Hematopoietic multipotent progenitor cell treated with erythropoietin and hydrocortisone succinate and interleukin-3 and kit ligand, for 4 days (in vitro differentiated cells): ENCODE measurements at regions not wholly inside any gene's neighbourhood (a gene's known extent, or its start where the extent isn't known, plus 50 kb on each side); places are given as distances from the start of the nearest gene placed in this dataset.
"Not testable (repeated sequence)": the region's sequence is repeated elsewhere in the genome, so short reads cannot be mapped to it uniquely, and the experiment has no call there.

ENCODE experiments used
- DNase-seq: peaks from one replicate; pipeline ENCODE4 v3.0.0-alpha.2; 2015

- no peak for DNase-seq
Measured at GRCh38 chr10:21289961-21290360, 235.5 kb downstream of the SKIDA1 start.

- DNase-seq = no peak
Measured at GRCh38 chr10:21289271-21289670, 236.2 kb downstream of the SKIDA1 start.

- no peak for DNase-seq
Measured at GRCh38 chr10:21285742-21286331, 239.6 kb downstream of the SKIDA1 start.

GRCh38 chr10:21285207-21285606 is 240.3 kb downstream of the SKIDA1 start:
- DNase-seq = no peak

- DNase-seq = no peak
Measured at GRCh38 chr10:21284301-21284700, 241.2 kb downstream of the SKIDA1 start.

GRCh38 chr10:21283053-21283452 is 242.4 kb downstream of the SKIDA1 start:
- DNase-seq = not testable (repeated sequence)

DNA sequence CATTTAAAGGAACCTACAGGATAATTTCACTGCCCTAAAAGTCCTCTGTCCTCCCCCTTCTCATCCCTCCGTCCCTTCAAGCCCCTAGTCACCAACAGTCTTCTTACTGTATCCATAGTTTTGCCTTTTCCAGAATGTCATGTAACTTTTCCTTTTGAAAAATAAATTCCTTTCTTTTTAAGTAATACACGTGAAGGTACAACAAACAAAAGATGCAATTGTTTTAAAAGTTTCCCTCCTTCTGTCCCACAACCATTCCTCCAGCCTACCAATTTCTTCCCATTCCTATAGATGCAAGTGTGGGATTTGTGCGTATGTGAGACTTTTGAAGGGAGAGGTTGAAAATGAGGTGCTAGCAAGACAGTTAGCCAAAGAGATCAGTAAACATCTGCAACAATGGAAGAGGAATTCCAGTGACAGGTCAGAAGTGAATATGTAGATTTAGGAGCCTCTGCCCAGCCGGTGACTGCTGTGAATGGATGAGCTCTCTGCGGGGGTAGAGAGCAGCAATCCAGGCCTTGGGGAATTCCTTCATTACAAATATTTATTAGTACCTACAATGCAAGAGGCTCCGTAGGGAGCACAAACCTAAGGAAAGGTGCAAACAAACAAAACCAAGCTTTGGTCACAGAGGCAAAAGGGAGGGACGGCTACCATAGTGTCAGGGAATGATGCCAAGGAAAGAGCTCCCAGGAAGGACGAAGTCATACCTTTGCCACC is 243.6 kb downstream of the SKIDA1 start:
- no peak for DNase-seq

GRCh38 chr10:21280971-21281572 is 244.4 kb downstream of the SKIDA1 start:
- DNase-seq = no peak

DNA sequence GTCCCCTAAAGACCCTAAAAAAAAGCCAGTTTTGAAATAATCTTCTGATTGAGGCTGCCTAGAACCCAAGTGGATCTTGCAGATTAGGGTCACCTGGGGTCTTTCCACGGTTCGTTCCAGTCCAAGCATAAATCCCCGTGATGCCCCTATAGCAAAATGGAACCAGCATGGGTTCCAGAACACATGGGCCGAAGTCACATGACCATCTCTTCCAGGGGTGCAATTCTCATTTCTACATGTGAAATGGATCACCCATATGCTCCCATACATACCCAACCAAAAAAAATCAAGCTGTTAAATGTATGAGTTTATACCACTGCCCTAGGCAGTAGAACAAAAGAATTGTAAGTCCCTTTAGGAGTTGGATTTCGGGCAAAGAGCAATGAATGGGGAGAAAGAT is 245.4 kb downstream of the SKIDA1 start:
- no peak for DNase-seq

GRCh38 chr10:21279217-21279575 is 246.3 kb downstream of the SKIDA1 start:
- no peak for DNase-seq

- peak; percentile 94 for DNase-seq
Measured at GRCh38 chr10:21278491-21279216, 246.8 kb downstream of the SKIDA1 start.

DNA sequence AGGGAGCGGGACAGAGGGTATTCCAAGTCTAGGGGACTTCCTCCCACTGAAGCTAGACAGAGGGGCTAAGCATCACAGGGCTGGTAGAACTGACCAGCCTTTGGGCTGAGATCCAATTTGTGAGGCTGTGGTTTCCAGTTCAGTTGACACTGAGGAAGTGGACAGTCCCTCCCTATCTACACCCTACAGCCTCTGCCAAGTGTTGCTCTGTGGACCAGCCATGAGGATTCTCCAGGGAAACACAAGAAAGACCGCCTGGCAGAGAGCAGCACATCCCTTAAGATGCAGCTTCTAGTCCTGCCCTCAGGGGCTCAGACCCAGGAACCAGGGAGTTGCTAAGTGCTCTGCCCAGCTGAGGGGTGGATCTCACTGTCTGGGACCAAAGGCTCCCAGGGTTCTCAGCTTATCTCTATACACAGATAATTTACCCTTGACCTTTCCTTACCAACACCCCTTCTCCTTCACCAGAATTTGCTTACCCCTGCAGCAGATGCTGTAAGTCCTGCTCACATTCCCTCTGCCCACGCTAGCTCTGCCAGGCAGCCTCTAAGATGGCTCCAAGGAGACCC is 252.0 kb downstream of the SKIDA1 start:
- peak; percentile 34 for DNase-seq

DNA sequence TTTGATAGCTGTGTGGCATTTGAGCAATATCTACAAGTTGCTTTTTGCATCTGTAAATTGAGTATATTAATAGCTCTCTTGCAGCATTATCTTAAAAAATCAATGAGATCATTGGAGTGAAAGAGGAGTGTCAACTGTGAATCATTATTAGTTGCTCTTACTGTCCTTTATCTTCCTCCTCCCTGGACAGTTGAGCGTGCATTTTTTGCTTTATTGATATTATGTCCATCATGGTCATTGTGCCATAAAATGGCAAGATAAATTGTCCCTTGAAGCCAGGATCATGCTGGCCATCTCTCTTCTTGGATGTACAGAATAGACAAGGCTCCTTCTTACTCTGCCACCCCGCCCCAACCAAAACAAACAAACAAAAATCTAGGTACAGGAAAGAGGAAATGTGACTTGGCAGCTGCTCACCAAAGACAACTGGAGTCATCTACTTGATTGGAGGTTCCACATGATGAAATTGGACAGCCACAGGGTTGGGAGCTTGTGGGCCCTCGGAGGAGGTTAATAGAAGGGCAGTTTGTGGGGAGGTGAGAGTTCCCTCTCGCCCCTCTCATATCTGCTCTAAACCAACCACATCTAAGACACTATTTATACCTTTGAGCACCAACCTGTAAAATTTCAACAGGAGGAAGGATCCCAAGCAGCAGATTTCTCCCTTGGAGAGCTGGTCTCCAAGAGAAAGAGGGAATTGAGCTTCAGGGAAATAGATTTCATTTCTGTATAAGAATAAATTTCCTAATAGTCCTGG is 252.7 kb downstream of the SKIDA1 start:
- peak; percentile 24 for DNase-seq

DNA sequence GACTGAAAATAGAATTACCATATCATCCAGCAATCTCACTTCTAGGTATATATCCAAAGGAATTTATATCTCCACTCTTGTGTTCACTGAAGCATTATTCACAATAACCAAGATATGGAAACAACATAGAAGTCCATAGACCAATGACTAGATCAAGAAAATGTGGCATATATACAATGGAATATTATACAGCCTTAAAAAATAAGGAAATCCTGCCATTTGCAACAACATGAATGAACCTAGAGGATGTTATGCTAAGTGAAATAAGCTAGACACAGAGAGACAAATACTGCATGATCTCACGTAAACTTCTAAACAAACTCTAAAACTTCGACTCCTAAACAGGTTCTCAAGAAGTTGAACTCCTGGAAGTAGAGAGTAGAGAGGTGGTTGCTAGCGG is 254.5 kb downstream of the SKIDA1 start:
- DNase-seq = no peak

DNA sequence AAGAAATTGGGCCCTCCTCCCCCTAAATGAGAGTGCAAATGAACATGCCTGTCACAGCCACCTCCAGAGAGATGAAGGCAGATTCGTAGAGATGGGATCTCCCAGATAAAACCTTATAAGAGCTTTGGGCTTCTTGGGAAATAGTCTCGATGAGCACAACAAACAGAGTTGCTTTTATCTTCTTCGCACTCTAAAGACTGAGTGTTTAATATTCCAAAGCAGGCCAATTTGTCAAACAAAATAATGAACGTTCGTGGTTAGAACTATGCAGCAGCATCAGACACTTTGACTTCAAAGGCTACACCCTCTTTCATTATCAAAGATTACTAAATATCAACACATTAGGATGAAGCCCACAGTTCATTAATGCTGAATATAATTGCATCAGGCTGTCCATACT is 256.2 kb downstream of the SKIDA1 start:
- no peak for DNase-seq

- no peak for DNase-seq
Measured at GRCh38 chr10:21265622-21266021, 259.9 kb downstream of the SKIDA1 start.

DNA sequence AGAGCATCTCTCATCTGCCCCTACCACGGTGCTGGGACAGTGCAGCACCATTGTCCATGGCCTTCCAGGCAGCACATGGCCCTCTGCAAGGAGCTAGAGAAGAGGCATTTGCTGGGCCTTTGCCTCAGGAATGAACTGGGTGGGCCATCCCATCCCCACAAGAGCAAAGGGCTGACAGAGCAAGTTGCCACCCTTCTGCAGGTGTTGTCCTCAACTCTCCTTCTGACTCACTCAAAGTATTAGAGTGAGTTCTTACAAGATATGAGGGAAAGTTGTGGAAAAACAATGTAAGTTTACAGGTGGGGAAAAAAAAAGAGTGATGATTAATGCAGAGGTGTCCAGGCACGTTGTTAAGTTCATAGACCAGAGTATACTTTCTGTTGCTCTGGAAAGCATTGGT is 261.2 kb downstream of the SKIDA1 start:
- no peak for DNase-seq

- DNase-seq = no peak
Measured at GRCh38 chr10:21263839-21264238, 261.6 kb downstream of the SKIDA1 start.

DNA sequence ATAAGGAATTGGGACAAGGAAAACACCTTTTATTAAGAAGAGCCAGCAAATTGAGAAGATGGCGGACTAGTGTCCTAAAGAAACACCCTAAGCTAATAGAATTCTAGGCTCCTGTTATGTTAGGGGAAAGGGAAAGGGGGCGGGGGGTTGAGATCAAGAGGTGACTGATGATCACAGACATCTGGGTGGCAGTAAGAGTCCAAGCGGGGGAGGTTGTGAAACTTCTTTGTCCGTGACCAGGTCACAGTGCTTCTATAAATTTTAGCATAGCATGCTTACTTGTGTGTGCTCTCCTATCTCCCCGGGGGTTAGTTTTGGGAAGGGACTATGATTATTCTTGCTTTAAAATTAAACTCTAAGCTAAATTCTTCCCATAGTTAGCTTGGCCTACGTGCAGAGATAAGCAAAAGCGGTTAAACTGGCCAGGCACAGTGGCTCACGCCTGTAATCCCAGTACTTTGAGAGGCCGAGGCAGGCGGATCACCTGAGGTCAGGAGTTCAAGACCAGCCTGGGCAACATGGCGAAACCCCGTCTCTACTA is 262.1 kb downstream of the SKIDA1 start:
- no peak for DNase-seq

DNA sequence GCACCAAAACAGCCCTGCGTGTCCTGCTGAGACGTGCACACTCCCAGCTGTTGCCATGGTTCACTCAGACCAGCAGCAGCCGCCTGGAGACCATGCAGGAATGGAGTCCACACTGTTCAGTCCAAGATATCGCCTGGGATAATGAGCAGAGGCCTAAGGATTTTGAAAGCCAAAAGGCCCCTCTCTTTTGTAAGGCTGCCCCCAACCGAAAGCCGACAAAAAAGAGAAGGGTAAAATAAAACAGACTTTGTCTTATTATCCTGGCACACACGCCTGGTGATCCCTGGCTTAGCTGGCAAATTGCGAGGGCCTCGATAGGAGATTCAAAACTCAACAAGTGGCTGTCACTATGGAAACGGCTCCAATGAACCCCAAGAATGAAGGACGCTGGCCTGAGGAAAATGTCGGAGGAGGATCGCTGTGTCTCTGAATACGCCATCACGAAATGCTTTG is 263.6 kb downstream of the SKIDA1 start:
- DNase-seq = no peak

GRCh38 chr10:21260506-21261149 is 264.9 kb downstream of the SKIDA1 start:
- DNase-seq = no peak

DNA sequence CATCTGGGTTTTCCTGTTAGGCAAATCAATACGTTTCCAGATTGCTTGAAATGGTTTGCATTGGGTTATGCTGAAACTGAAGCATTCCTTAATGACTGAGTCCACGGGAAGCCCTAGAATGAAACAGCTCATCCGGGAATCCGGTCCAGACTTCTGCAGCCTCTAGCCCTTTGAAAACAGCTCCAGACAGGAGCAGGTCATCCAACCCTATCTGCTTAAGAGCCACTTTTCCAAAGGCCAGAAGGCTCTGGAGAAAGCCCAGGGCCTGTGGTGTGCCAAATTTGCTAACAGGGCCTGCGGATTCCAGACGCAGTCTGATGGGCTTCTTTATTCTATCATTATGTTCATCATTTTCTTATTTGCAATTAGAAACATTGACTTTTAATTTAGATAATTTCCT is 265.4 kb downstream of the SKIDA1 start:
- no peak for DNase-seq
